Brain pericyte (primary cell): ENCODE measurements at regions not wholly inside any gene's neighbourhood (a gene's known extent, or its start where the extent isn't known, plus 50 kb on each side); places are given as distances from the start of the nearest gene placed in this dataset.
"Not testable (repeated sequence)": the region's sequence is repeated elsewhere in the genome, so short reads cannot be mapped to it uniquely, and the experiment has no call there.

Source experiments
- DNase-seq: peaks from one replicate; pipeline ENCODE4 v3.0.0-alpha.2; 2012; ENCODE audit warnings: low read depth, low spot score

DNA sequence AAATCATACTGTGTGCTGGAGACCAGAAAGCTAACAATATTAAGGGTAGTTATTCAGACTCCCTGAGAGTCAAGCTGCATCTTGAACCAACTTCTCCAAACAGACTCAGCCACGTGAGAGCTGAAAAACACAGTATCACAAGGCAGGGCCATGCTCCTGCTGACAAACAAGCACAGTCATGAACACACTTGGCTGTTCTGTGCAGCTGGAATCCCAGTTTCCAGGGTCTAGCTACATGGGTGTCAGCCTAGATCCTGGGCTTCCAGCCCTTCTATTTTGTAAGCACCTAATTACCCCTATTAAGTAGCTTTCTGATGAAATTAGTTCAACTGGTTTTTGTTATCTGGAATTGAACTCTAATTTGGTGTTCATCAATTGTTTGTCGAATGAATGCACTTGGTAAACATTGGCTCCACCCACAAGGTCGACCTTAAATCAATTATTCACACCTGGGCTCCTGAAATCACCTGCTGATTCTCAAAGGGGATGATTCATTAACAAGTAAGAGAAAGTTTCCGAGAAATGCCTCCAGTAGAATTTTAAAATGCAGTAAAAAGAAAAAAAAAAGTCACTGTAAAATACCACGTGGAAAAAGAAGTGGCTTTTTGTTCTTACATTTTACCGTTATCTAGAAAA is 179.3 kb downstream of the ZC3H11B start:
- no peak for DNase-seq

DNA sequence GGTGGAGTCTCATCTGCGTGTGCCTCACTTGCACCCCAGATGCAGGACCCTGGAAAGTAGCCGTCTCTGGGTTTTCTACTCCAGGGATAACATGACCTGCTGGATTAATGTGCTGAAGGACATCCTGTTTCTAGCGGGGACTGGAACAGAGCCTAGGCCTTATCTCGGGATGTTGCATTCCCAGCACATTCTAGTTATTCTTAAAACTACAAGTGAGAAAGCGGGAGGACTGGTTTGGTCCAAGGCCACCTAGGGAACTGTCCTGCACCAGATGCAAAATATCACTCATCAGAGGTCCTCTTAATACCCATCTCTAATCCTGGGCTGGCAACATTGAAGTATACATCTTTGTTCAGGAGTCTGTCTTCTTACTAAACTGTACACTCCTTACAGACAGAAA is 179.9 kb downstream of the ZC3H11B start:
- no peak for DNase-seq

DNA sequence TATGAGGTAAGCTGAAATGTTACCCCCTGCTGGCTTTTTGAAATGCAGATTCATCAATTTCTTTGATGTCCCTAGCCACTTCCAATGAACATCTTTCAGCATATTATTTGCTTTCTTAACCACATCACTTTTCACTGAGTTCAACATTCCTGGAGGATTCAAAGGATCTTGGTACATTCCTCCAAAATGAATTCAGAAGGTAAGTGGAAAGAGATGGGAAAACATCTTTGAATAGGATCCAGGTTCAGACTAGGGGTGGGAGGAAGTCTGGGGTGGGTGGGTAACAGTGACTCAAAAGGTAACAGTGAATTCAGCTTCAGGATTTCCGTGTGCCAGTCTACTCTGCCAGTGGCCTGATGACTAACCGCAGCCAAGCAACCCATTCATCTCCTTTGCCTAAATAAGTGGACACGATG is 180.7 kb downstream of the ZC3H11B start:
- no peak for DNase-seq

DNA sequence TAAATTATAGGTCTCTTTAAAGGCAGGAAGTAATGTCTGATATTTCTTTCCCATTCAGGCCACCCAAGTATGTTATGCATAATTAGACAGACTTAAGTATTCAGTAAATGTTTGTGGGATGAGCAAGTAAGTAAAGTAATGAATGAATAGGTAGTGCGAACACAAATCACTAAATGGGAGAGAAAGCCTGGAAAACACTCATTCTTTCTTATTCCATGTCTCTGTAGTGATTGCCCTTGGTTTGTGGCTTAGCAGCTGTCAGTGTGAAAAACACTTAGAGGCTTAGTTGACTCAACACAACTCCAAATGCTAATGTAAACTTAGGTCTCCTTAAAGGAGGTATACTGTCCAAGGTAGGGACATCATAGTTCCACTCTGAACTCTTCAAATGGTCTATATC is 182.5 kb downstream of the ZC3H11B start:
- no peak for DNase-seq

DNA sequence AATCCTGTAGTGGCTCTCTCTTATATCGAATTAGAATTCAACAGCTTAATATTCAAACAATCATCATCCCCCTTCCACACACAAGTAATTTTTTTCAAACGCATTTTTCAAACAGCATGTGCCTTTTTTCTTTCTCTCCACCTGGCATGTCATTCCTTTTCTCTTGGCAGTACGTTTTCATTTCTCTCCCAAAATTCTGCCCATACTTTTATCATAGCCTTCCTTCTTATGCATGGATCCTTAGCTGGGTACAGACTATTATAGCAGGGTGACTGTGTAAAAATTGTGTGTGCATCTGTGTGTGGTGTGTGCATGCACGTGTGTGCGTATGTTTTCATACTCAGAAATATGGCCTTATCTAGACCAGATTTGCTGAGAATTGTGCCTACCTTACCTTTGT is 184.3 kb downstream of the ZC3H11B start:
- DNase-seq = no peak

DNA sequence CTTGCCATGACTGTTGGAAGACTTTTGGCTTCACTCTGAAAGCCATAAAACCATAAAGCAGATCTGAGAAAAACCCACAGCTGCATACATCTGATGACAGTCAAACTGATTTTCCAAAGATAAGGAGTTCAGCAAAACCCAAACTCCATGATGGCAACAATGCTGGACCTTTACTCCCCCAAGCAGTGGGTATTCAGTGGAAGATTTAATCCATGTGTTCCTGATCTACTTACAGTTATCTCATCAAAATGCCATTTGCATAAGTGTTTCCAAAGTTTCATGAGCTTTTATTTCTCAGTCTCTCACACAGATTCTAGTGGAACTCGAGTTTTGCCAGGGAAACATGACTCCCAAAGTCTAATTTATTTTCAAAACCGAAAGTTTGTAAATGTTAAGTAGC is 184.9 kb downstream of the ZC3H11B start:
- DNase-seq = no peak

DNA sequence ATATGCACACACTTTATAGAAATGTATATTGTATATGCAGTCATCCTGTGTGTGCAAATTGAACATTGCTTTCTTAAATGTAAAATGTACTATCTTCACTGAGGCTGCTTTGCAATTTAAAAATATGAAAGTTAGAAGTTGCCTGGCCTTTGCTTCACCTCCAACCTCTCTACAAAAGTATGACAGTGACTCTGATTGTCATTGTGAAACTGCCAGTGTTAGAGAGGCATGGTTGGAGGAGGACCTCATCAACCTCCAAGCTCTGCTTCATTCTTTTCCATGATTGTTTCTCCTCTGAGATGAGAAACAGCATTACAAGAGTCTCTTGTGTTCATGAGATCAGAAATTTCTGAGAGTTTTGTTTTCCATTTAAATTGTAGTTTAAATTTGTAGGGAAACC is 185.5 kb downstream of the ZC3H11B start:
- no peak for DNase-seq

DNA sequence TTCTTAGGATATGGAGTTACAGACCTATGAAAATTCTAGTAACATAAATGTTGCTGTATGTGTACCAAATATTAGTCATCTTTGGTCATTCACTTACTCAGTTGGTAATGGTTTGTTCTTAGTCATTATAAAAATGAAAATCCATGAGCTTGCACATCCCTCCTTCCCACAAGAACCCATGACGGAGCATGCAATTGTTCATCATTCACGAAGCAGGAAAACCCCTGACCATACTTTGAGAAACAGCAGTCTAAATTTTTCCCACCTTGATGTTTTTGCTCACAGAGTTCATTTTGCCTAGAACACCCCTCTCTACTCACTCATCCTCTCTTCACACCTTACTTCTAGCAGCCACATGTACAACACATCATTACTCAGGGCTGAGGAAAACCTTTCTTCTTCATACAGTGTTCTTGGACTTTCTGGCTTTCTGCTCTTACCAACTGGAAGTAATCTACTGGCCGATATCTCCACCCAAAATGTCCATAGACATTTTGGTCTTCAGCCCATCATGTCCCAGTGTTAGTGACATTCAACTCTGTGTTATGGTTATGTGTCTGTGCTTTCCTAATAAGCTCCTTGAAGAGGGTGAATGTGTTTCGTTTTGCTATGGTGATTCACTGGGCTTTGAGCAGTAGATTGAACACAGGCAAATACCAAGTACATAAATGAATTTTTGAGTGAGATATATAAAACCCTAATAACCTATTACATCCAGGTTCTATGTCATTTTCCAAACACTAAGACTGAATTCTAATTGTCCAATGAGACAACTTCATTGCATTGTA is 189.9 kb downstream of the ZC3H11B start:
- peak; percentile 13 for DNase-seq

DNA sequence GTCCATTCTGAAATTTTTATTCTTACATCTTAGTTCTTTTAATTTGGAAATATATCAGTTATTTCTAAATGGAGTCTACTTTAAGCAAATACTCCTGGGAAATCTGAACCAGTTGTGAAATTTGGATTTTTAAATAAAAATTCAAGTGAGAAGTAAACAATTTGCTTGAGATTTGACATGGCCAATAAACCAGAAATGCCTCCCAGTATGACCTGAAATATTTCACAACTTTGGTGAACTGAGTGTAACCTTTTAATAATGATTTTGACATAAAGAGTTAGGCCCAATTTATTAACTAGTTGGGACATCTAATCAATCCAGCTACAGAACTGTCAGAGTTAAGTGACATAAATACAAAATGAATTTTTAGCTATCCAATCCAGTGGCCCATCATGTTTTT is 192.0 kb downstream of the ZC3H11B start:
- no peak for DNase-seq

DNA sequence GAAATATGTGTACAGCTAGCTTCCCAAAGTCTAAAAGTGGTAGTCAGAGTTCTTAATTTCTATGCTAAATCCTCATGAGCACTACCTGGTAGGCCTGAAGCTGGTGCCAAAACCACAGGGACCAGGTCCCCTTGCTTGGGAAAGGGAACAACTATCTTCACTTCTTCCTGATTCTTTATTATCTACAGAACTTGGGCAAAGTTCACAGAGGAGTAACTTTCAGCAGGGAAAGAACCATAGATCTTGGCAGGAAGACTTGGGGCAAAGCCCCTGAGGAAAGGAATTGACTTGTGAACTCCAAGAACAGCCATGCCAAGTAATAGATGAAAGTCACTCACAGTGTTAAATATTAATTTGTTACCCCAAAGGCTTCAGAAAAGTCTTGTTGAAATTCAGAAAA is 193.0 kb downstream of the ZC3H11B start:
- no peak for DNase-seq

DNA sequence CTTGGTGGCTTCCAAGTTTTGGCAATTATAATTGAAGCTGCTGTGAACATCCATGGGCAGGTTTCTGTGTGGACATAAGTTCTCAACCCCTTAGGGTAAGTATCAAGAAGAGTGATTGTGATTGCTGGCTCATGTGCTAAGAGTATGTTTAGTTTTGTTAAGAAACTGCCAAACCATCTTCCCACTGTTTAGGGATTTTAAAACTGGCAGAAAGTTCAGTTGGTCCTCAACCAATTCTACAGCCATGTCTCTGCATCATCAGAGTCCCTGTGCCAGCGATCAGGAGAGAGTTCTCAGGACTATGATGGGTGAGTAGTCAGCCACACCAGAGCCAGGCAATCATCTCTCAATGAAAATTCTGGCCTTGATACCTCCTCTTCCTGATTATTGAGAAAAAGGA is 193.8 kb downstream of the ZC3H11B start:
- DNase-seq = no peak

DNA sequence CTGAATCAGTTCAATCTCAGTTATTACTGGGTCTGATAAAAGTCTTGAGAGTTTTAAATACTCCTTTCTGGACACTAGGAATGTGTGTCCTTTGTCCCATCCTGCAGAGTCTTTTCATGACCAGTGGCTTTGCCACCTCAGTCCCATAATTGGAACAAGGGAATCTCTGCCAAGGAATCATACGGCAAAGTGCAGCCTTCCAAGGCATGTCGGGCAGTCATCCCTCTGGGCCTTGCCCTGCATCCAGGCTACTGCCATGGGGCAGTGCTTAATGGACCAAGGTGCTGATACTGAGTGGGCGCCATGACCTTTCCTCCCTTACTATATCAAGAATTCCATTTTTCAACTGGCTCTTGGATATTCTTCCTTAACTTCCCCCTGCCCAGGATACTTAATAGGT is 195.3 kb downstream of the ZC3H11B start:
- DNase-seq = no peak

DNA sequence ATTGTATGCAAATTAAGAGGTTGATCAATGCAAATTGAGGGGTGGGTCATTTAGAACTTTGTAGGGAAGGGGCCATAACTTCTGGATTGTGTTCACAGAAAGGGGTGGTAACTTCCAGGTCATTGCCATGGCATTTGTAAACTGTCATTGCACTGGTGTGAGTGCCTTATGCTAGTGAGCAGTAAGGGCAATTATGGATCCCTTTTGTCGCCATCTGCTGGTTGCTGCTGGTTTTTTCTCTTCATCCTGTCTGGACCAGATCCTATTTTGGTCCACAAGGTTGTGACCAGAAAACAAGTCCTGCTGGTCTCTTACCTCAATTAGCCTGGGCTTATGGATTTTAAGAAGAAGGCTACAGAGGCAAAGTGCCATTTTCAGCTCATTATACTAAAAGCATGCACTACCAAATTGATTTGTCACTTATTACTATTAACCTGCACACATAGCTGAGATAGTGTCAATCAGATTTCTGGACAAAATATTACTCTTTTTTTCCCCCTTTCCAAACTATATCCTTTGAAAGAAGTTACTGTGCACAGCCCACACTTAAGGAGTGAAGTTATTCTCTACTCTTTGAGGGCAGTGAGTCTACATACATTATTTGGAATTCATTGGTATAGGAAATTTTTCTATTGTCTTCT is 196.2 kb downstream of the ZC3H11B start:
- peak; percentile 10 for DNase-seq

DNA sequence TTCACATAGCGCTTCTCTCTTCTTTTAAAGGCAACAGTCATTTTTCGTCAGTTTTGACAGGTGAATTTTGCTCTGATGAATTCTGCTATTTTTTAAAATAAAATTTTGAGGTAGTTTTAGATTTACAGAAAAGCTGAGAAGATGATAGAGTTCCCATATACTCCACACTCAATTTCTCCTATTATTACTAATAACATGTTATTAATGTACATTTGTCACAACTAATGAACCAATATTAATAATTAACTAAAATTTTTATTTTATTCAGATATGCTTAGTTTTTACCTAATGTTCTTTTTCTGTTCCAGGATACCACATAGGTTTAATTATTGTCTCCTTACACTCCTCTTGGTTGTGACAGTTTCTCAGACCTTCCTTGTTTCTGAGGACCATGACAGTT is 197.0 kb downstream of the ZC3H11B start:
- no peak for DNase-seq

DNA sequence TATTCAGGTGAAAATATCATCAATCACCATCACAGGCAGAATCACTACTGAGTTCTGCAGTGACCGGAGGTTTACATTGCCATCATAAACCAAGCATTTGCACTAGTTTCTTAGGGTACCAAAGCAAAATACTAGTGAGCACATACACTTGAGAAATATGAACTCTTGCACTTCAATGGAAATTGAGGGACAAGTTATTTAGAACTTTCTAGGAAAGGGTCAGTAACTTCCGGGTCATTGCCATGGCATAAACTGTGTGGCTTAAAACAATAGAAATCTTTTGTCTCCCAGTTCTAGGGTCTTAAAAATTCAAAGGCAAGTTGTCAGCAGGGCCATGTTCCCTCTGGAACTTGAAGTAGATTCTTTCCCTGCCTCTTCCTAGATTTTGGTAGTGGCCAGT is 197.5 kb downstream of the ZC3H11B start:
- no peak for DNase-seq

DNA sequence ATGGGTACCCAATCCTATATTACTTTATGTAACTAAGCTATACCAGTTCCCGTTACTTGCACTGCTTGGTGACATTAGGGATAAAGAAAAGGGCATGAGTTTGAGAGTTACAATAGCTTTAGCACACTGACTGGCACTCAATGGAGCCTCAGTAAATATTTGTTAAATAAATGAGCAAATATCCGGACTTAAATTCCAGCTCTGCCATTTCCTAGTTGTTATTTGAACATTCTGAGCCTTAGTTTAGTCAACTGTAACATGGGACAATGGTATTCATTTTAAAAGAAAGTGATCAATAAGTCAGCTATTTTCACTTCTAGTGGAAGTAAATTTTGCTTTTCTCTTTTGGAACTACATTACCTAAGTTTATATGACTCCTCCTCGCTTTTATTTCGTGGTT is 198.7 kb downstream of the ZC3H11B start:
- DNase-seq = no peak

DNA sequence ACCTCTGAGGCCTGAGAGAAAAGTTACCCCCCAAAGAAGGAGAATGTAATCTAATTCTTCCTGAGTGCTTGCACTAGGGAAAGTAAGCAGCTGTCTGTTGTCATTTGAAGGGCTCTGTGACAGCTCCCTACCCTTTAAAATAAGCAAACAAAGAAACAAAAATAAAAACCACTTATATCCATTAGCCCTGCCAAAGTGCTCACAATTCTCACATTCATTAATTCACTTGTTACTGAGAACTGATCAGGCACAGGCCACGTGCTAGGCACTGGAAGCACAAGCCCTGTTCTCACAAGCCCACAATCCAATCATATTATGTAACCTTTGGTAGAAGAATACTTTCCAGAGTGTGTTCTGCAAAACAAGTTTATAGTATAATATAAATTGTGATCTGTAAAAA is 199.4 kb downstream of the ZC3H11B start:
- DNase-seq = no peak

DNA sequence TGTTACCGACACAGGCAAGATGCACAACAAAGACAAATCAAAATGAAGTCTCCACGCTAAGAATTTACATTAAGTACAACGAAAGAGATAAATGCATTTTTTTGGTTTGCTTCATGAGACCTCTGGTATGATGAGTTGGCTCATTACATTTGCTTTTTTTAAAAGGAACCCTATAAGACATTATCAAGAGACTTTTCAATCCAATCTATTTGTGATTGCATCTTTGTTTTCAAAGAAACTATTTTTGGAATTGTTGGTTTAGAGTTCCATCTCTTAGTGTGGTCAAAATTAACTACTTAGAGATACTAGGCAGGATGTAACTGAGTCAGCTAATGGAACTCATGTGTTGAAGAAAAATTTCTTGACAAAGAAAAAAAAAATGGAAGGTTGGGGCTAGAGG is 200.1 kb downstream of the ZC3H11B start:
- no peak for DNase-seq

DNA sequence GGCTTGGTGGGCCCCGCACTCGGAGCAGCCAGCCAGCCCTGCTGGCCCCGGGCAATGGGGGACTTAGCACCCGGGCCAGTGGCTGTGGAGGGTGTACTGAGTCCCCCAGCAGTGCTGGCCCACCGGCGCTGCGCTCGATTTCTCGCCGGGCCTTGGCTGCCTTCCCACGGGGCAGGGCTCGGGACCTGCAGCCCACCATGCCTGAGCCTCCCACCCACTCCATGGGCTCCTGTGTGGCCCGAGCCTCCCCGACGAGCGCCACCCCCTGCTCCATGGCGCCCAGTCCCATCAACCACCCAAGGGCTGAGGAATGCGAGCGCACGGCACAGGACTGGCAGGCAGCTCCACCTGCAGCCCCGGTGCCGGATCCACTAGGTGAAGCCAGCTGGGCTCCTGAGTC is 202.2 kb downstream of the ZC3H11B start:
- not testable (repeated sequence) for DNase-seq

DNA sequence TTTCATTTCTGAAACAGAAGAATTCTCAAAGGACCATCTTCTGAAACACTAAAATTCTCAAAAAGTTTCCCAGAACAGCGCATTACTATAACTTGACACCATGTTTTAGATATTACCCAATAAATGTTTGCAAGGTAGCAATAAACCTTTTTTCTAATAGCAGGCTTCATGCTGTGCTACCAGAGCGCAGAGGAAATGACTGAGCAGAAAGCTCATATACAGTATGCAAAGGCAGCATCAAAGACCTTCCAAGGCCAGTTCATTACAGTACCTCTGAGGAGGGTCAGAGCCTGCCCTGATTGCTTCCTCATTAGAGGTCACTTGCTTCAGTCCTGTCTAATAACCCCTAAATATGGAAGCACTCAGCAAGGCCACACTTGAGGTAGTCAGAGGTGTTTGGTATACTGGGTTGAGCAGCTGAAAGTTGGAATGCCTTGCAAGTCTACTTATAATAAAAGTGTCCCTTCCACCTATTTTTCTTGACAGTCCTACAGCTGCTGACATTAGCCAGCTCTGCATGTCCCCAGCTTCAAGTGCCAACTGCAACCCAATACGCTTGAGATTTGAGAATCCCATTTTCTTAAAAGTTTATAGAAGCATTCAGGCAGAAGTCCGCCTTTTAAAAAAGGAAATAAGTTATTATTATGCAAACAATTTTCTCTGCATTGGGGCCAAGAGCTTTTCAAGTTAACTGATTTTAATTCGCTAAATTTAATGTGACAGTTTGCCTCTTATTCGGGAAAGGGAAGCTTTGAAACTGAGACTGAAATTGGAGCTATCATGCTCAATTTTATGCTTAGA is 207.2 kb downstream of the ZC3H11B start:
- DNase-seq = no peak

DNA sequence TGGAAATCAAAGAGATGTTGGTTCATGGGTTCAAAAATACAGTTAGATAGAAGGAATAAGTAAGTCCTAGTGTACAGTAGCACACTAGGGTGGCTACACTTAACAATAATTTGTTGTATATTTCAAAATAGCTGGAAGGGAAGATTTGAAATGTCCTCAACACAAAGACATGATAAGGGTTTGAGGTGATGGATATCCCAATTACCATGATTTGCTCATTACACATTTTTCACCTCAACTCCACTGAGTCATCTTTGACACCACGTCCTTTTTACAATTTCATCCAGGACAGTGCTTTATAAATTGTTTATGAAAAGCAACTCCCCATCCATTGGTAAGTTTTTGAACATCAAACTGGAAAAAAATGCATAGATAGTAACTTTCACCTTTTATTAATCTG is 208.3 kb downstream of the ZC3H11B start:
- DNase-seq = no peak

DNA sequence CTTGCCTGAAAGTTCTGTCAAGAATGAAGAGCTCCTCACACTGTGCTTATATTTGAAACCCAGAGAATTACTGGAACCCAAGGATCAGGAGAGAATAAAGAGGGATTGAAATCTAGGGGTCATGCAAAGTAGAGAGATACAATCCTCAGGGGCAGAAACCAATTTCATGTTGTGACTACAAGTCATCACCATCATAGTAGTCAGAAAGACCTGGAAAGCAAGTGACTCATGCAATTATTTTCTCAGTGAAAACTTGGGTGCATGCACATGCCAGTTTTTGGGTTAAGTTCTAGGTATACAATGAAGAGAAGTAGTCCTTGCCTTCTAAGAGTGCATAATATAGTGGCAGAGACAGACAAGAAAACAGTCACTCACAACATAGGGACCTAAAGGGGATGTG is 210.0 kb downstream of the ZC3H11B start:
- no peak for DNase-seq
